Hypothalamus (tissue), 51 donors: ENCODE measurements at regions not wholly inside any gene's neighbourhood (a gene's known extent, or its start where the extent isn't known, plus 50 kb on each side); places are given as distances from the start of the nearest gene placed in this dataset.

Experiments
- DNase-seq, 51 donors: peaks; one replicate each; lab custom pipeline; 2025; lab: John Stamatoyannopoulos, UW

GRCh38 chr4:106687026-106687425 lies 318.4 kb upstream of the GIMD1 start:
- no peak for DNase-seq

- DNase-seq, result no peak
Measured at GRCh38 chr4:106681381-106681921, 312.9 kb upstream of the GIMD1 start.

- no peak for DNase-seq
Measured at GRCh38 chr4:106679063-106679462, 310.5 kb upstream of the GIMD1 start.

- DNase-seq, result no peak
Measured at GRCh38 chr4:106677213-106677612, 308.6 kb upstream of the GIMD1 start.

GRCh38 chr4:106676173-106676921 lies 307.8 kb upstream of the GIMD1 start:
- no peak for DNase-seq

- no peak for DNase-seq
Measured at GRCh38 chr4:106671716-106672115, 303.1 kb upstream of the GIMD1 start.

- no peak for DNase-seq
Measured at GRCh38 chr4:106670976-106671375, 302.4 kb upstream of the GIMD1 start.

GRCh38 chr4:106659371-106659770 lies 290.8 kb upstream of the GIMD1 start:
- no peak for DNase-seq

GRCh38 chr4:106652095-106652494 lies 283.5 kb upstream of the GIMD1 start:
- no peak for DNase-seq

- no peak for DNase-seq
Measured at GRCh38 chr4:106650701-106651100, 282.1 kb upstream of the GIMD1 start.

GRCh38 chr4:106647451-106647850 lies 278.9 kb upstream of the GIMD1 start:
- no peak for DNase-seq

- no peak for DNase-seq
Measured at GRCh38 chr4:106629268-106629625, 260.7 kb upstream of the GIMD1 start.

- no peak for DNase-seq
Measured at GRCh38 chr4:106628586-106629267, 260.1 kb upstream of the GIMD1 start.

GRCh38 chr4:106627051-106627450 lies 258.5 kb upstream of the GIMD1 start:
- no peak for DNase-seq

GRCh38 chr4:106624671-106625070 lies 256.1 kb upstream of the GIMD1 start:
- no peak for DNase-seq

- no peak for DNase-seq
Measured at GRCh38 chr4:106618956-106619355, 250.4 kb upstream of the GIMD1 start.

GRCh38 chr4:106615961-106616360 lies 247.4 kb upstream of the GIMD1 start:
- no peak for DNase-seq

- no peak for DNase-seq
Measured at GRCh38 chr4:106615410-106615945, 246.9 kb upstream of the GIMD1 start.

GRCh38 chr4:106614441-106614840 lies 245.9 kb upstream of the GIMD1 start:
- DNase-seq, result no peak

- DNase-seq, result no peak
Measured at GRCh38 chr4:106609917-106610316, 241.3 kb upstream of the GIMD1 start.

GRCh38 chr4:106607558-106607957 lies 239.0 kb upstream of the GIMD1 start:
- DNase-seq, result no peak
